ENCODE measurements at regions not wholly inside any gene's neighbourhood (a gene's known extent, or its start where the extent isn't known, plus 50 kb on each side); places are given as distances from the start of the nearest gene placed in this dataset.

GRCh38 chr9:108709997-108710396 lies 145.8 kb downstream of the ACTL7B start:
- no peak for DNase-seq

GRCh38 chr9:108709126-108709525 lies 146.7 kb downstream of the ACTL7B start:
- DNase-seq: no peak

- no peak for DNase-seq
Measured at GRCh38 chr9:108708448-108708847, 147.3 kb downstream of the ACTL7B start.

DNA sequence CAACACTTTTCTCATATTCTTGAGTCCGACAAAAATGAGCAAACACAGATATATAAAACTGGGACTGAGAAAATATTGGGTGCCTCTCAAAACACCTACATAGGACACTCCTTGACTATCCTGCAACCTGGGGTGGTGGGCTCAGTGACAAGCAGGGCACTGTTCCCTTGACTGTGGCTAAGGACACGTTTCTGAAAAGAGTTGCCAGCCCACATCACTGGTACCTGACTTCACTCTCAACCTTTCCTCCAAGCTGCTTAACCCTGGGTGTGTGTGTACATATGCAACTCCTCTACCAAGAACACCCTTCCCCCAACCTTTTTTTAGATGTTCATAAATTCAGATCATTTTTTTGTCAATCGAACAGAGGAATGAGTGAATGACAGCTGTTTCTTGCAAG lies 148.7 kb downstream of the ACTL7B start:
- no peak for DNase-seq

- DNase-seq: no peak
Measured at GRCh38 chr9:108704156-108704852, 151.5 kb downstream of the ACTL7B start.

DNA sequence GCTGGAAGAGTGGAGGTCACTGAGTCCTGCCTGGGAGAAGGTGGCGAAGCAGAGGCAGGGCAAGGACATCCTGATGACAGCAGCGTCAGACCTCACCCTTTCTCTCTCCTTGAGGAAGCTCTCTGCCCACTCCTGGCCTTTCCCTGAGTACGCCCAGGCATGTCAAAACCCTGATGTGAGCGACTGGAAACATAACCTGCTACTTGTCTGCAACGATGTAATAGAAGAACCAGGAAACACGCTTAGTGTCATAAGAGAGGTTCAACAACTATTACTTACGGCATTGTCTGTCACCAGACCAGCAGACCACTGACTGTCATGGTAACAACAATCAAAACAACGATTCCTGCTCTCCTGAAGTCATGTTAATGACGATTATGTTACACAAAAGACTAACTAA lies 152.4 kb downstream of the ACTL7B start:
- DNase-seq: no peak

- DNase-seq: no peak
Measured at GRCh38 chr9:108702681-108703080, 153.1 kb downstream of the ACTL7B start.

- DNase-seq: no peak
Measured at GRCh38 chr9:108698801-108699200, 157.0 kb downstream of the ACTL7B start.

GRCh38 chr9:108698231-108698630 lies 157.6 kb downstream of the ACTL7B start:
- no peak for DNase-seq

DNA sequence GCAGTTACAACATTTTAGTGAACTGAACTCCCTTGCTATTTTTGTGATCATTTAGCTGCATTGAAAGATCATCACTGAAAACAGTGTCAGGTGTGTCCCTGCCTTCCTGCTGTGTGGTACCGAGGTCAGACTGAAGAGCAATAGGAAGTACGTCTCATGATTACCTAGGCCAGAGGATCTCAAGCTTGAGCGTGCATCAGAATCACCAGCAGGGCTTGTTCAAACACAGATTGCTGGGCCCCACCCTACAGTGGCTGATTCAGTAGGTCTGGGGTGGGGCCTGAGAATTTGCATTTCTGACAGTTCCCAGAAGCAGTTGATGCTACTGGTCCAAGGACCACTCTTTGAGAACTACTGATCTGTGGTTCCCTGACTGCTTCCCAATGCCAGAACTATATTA lies 159.6 kb downstream of the ACTL7B start:
- no peak for DNase-seq

DNA sequence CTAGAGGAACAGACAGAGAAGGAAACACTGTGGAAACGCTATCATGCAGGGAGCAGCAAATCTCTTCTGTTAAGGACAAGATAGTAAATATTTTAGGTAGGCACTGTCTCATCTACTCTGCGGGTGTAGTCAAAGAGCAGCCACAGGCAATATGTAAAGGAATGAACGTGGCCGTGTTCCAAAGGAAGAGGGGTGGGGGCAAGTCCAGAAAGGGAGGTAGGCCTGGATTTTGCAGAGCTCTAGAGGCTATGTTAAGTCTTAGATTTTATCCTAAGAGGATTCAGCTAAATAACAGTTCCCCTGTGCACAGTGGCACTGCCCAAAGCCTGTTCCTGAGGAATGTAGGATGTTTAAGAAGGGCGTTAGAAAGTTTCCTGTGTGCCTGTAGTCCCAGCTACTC lies 161.6 kb downstream of the ACTL7B start:
- DNase-seq: no peak

- no peak for DNase-seq
Measured at GRCh38 chr9:108691614-108692013, 164.2 kb downstream of the ACTL7B start.

- no peak for DNase-seq
Measured at GRCh38 chr9:108688676-108689075, 167.1 kb downstream of the ACTL7B start.

DNA sequence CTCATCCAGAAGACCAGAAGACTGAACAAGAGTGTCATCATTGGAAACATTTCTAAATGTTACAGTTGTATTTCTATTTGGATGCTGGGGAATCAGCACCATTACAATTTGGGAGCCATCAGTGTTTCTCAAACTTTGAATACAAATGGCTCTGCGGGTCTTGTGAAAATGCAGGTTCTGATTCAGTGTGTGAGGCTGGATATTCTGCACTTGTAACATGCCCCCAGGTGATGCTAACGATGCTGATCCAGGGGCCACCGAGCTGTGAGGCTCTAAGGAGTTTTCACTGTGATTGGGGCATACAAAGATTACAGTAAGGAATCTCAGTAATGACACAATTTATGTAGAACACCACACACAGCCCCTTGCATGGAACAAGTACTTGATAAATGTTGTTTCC lies 167.7 kb downstream of the ACTL7B start:
- no peak for DNase-seq

DNA sequence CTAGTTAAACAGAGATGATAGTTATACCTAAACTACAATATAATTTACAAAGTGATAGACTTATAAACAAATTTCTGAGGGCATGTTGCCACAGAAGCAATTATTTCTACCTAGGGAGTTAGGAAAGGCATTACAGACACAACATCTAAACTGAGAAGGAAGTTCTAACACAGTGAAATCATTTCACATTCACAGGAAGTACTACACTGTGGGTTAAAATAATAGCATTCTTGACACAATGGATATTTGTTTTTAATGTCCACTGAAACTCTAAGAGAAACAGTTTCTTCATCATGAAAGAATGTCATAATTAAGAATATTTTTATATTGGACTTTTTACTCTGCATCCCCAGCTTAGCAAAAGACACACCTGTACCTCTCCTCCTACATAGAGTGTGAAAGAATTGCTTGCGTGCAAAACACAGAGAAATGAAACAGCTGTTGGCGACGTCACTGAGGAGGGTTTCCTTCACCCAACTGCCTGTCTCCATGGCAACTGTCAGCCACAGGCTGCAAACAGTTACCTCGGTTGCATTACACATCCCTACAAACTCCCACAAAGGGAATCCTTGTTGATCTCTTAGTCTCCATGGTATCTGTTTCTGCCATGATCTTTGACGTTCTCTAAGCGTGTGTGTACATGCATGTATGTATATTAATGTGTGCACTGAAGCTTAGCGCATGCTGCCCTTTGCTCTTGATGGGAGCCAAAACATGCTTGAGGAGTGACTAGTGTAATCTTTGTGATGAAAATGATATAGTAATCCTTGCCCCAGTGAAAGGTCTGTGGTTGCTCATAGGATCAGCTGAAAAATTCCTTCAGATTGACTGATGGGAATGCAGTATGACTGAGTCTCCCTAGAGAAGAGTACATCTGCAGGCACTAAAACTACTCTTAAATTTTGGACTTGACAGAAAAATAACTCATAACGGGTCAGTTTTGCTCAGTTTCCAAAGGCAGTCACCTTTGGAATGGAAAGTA lies 168.5 kb downstream of the ACTL7B start:
- DNase-seq: no peak

DNA sequence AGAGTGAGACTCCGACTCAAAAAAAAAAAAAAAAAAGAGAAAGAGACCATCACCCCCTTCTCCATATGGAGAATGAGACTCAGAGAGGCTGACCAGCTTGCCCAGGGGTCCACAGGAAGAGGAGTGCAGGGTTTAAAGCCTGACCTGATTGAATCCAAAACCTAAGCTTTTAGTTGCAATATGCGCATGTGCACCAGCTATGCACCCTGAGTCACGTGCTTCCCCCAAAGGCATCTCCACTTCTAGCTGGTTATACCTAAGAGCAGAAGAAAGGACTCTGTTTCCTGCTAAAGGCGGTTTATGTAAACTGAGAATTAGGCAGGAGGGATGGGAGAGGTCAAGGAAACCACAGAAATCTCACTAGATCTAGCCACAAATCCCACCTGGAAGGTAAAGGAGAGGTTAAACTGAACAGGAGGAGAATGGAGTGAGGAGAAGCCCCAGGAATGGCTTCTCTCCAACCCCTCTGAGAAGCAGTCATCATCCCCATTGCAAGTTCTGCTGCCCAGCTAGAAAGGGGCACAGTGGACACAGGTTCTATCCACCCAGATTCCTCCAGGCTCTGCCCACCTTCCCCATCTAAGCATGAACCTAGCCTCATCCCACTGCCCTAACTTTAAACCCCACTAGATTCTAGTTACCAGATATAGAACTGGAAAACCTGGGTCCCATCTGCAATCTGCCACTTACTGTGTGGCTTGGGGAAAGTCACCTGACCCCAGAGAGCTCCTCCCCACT lies 171.3 kb downstream of the ACTL7B start:
- no peak for DNase-seq

GRCh38 chr9:108683245-108683644 lies 172.5 kb downstream of the ACTL7B start:
- no peak for DNase-seq

GRCh38 chr9:108681851-108682590 lies 173.8 kb downstream of the ACTL7B start:
- no peak for DNase-seq

DNA sequence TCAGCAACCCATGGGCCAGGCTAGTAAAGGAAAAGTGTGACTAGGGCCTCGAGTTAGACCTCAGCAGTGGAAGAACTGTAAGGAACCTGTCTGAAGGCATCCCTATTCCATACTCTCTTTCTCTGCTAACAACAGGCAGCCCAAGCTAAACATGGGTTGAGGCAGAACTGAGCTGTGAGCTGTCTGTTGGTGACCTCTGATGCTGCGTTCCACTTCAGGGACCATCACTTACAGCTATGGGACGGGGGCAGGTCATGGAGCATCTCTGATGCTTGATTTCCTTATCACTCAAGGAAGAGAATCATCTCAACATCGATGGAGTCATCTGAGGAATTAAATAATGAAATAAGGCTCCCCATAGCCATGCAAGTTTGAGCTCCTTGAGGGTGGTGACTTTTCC lies 174.8 kb downstream of the ACTL7B start:
- DNase-seq: no peak

GRCh38 chr9:108677776-108678175 lies 178.0 kb downstream of the ACTL7B start:
- no peak for DNase-seq

DNA sequence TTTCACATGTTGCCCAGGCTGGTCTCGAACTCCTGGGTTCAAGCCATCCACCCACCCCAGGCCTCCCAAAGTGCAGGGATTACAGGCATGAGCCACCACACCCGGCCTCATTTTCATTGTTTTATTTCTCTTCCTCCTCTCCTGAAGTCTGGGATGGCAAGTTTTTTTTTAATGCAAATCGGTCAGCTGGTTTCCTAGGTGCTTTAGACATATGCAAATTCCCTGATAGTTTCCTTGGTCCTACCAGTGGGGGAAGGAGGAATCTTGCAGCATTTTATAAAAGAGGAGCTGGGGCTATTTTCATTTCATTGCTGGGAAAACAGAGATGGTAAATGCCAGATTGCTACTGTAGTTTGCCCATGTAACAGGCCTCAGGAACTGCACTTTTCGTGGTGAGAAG lies 179.4 kb downstream of the ACTL7B start:
- no peak for DNase-seq

- DNase-seq: no peak
Measured at GRCh38 chr9:108675708-108676107, 180.1 kb downstream of the ACTL7B start.

Measured in hematopoietic multipotent progenitor cell treated with erythropoietin and hydrocortisone succinate and interleukin-3 and kit ligand, for 4 days (in vitro differentiated cells).